ENCODE measurements at regions not wholly inside any gene's neighbourhood (a gene's known extent, or its start where the extent isn't known, plus 50 kb on each side); places are given as distances from the start of the nearest gene placed in this dataset.

DNA sequence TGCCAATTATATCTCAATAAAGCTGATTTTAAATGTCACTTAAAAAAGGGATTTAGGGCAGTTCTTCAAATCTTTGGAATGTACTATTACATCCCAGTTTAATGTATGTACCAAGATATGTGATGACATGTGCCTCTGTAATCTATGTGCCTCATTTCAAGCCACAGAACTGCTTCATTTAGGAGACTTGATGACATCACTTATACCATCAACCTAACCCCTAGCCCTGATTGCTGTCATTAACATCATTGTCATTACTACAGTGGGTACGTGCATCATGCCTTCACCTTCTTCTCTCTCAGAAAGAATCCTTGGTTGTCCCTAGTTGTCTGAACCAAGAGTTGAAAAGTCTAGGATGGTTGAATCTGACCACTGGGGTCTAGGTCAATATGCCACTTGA lies 134.3 kb upstream of the RAB11FIP2 start:
- no peaks in the 10 kb centered on the region for H4K20me1 ChIP-seq (ENCODE audit: insufficient read depth, low read length)
- no peak overlapping the region for H3K9ac ChIP-seq (ENCODE audit: low read depth, low read length)
- no TSS peak for BruUV-seq (replicated peaks)
- TF ChIP-seq NFE2L2 (IDR thresholded peaks at IDR 0.05; ENCODE audit: low read depth, low read length) (no peak), POLR2A (IDR thresholded peaks at IDR 0.05; ENCODE audit: low read depth, low read length) (no peak), MAFK (IDR thresholded peaks at IDR 0.05; ENCODE audit: low read depth, low read length) (no peak), RCOR1 (IDR thresholded peaks at IDR 0.05; ENCODE audit: insufficient replicate concordance, low read length) (no peak), RAD21 (IDR thresholded peaks at IDR 0.05; ENCODE audit: low read length) (no peak), CEBPB (IDR thresholded peaks at IDR 0.05; ENCODE audit: low read depth, low read length) (no peak)
- TF ChIP-seq, protein P1, sequence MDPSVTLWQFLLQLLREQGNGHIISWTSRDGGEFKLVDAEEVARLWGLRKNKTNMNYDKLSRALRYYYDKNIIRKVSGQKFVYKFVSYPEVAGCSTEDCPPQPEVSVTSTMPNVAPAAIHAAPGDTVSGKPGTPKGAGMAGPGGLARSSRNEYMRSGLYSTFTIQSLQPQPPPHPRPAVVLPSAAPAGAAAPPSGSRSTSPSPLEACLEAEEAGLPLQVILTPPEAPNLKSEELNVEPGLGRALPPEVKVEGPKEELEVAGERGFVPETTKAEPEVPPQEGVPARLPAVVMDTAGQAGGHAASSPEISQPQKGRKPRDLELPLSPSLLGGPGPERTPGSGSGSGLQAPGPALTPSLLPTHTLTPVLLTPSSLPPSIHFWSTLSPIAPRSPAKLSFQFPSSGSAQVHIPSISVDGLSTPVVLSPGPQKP (IDR thresholded peaks at IDR 0.05; ENCODE audit: borderline replicate concordance, low read depth, low read length): no peak
- H4K5ac ChIP-seq (ENCODE audit: low read depth, low read length): no peak overlapping the region
- no peaks in the 10 kb centered on the region for H3K4me1 ChIP-seq (ENCODE audit: control insufficient read depth, insufficient read depth, low read length)
- no peak overlapping the region for H2AFZ ChIP-seq (replicated peaks; ENCODE audit: low read length, poor library complexity)
- no peaks in the 10 kb centered on the region for H3K27me3 ChIP-seq (ENCODE audit: control insufficient read depth, insufficient read depth, low read length)
- no peak overlapping the region for H3K56ac ChIP-seq (ENCODE audit: extremely low read depth, insufficient read depth, low read length)
- no peak overlapping the region for H2AK9ac ChIP-seq (replicated peaks; ENCODE audit: low read depth, low read length, poor library complexity)
- ATAC-seq (ENCODE audit: low read depth): no peak
- H3K4me3 ChIP-seq (ENCODE audit: insufficient read depth, low read depth, low read length): no peak overlapping the region
- no peak overlapping the region for H4K8ac ChIP-seq (ENCODE audit: low read depth in 2 of 2, low read length in 2 of 2)
- dilution Hi-C loops (cut with HindIII; ENCODE audit: low sequenced_read_pairs, unreplicated experiment) (no loop called here), intact Hi-C loops (cut with micrococcal nuclease) (no loop called here), in situ Hi-C loops (cut with MboI; ENCODE audit: low sequenced_read_pairs) (no loop called here)
- peaks cover 2% of the 10 kb centered on the region; the same call in 1 of the 2 replicates for H3K9me3 ChIP-seq (ENCODE audit: control insufficient read depth, insufficient read depth, low read length)
- no CpG with 5 or more reads among the region's 1 CpG for WGBS, 2 experiments (ENCODE audit: extremely low coverage in 2 of 2, insufficient read length in 1 of 2)
- no peak overlapping the region for H4K91ac ChIP-seq (ENCODE audit: insufficient read depth, low read depth, low read length)
- H3K9me1 ChIP-seq (ENCODE audit: insufficient read depth, low read length): no peaks in the 10 kb centered on the region
- H2AK5ac ChIP-seq (ENCODE audit: low read depth, low read length): no peak overlapping the region
- no peak overlapping the region for H2BK20ac ChIP-seq (ENCODE audit: low read depth, low read length)
- ChIA-PET POLR2A (ENCODE audit: unreplicated experiment) (no interaction called here), CTCF (no interaction called here)
- no peak overlapping the region for H3K4ac ChIP-seq (ENCODE audit: low read depth, low read length)
- no peak overlapping the region for H2BK120ac ChIP-seq (ENCODE audit: low read depth, low read length)
- no peak overlapping the region for H2BK5ac ChIP-seq (ENCODE audit: low read depth, low read length, poor library complexity, severe bottlenecking)
- no peak overlapping the region for H2BK15ac ChIP-seq (ENCODE audit: low read depth, low read length)
- DNase-seq: no peak
- H3K18ac ChIP-seq (ENCODE audit: low read depth, low read length): no peak overlapping the region
- H3K23ac ChIP-seq (ENCODE audit: low read depth, low read length): no peak overlapping the region
- no peaks in the 10 kb centered on the region for H3K36me3 ChIP-seq (ENCODE audit: control insufficient read depth, insufficient read depth, low read length)
- H3K4me2 ChIP-seq (ENCODE audit: low read depth, low read length): no peak overlapping the region
- H3K27ac ChIP-seq (ENCODE audit: insufficient read depth, low read length): no peak overlapping the region
- no peak overlapping the region for H3K14ac ChIP-seq (replicated peaks; ENCODE audit: low read depth, low read length)
- H3K79me1 ChIP-seq (ENCODE audit: low read depth in 1 of 2, low read length in 2 of 2): no peaks in the 10 kb centered on the region

All from IMR-90 (cell line).